Kidney (tissue), 13 donors: ENCODE measurements at regions not wholly inside any gene's neighbourhood (a gene's known extent, or its start where the extent isn't known, plus 50 kb on each side); places are given as distances from the start of the nearest gene placed in this dataset.

Source experiments
- DNase-seq, 5 donors: peaks; one replicate each; pipeline ENCODE4 v3.0.0-alpha.2; 2013 to 2020
- FAIRE-seq: peaks from 2 replicates; lab custom pipeline; 2012; peaks lifted over from hg19 to GRCh38; lab: Jason Lieb, UNC
- H3K27ac ChIP-seq, 2 donors: one replicate each; pipeline ENCODE4 v1.7.0; 2013; ENCODE audit warnings: low read depth in 2 of 2, low read length in 2 of 2, inconsistent platforms in 1 of 2
- H3K27me3 ChIP-seq: one replicate; pipeline ENCODE4 v1.7.1; 2013; ENCODE audit warnings: low read length, inconsistent platforms; ENCODE audit not compliant: control insufficient read depth, insufficient read depth
- H3K36me3 ChIP-seq, 3 donors: one replicate each; pipeline versions ENCODE4 v1.7.0 to v1.7.1; 2013; ENCODE audit warnings: low read length in 3 of 3, control low read depth in 1 of 3, inconsistent platforms in 1 of 3; ENCODE audit not compliant: insufficient read depth in 3 of 3, control insufficient read depth in 2 of 3
- H3K4me1 ChIP-seq, 3 donors: one replicate each; pipeline versions ENCODE4 v1.7.0 to v1.7.1; 2013; ENCODE audit warnings: low read length in 3 of 3, inconsistent platforms in 1 of 3, low read depth in 1 of 3; ENCODE audit not compliant: control insufficient read depth in 2 of 3, insufficient read depth in 2 of 3
- H3K4me3 ChIP-seq, 3 donors: one replicate each; pipeline versions ENCODE4 v1.7.0 to v1.8.1; 2013; ENCODE audit warnings: low read length in 3 of 3, control low read depth in 1 of 3, inconsistent platforms in 1 of 3
- H3K9ac ChIP-seq, 3 donors: one replicate each; pipeline versions ENCODE4 v1.7.0 to v1.7.1; 2013; ENCODE audit warnings: low read length in 3 of 3, control low read depth in 1 of 3, inconsistent platforms in 1 of 3
- H3K9me3 ChIP-seq, 3 donors: one replicate each; pipeline versions ENCODE4 v1.7.0 to v1.7.1; 2013; ENCODE audit warnings: low read length in 3 of 3, control low read depth in 1 of 3, inconsistent platforms in 1 of 3; ENCODE audit not compliant: control insufficient read depth in 2 of 3, insufficient read depth in 1 of 3
- CTCF ChIP-seq: IDR thresholded peaks from 3 replicates; pipeline ENCODE4 v1.5.1; 2012; ENCODE audit warnings: mild to moderate bottlenecking, moderate library complexity, borderline replicate concordance; ENCODE audit not compliant: insufficient read depth; ENCODE audit errors: extremely low read depth
- intact Hi-C: fragments of 100-400 bp; cut with DNase I; formaldehyde crosslinking; loops from one replicate; pipeline ENCODE4 v1.11.1; 2022
- donor health status: control.
- donor health status: control.
- donor health status: control.
- donor health status: control.
- donor health status: control.
- donor health status: DM: yes; HTN: yes; CAD: no.
- donor health status: Normal renal cell carcinoma (clear cell type).

- intact Hi-C loops = no loop called here
- FAIRE-seq (no peak), DNase-seq (no peak)
- Histone ChIP-seq H3K4me1 (no peaks in the 10 kb centered on the region), H3K4me3 (no peak overlapping the region), H3K27me3 (no peaks in the 10 kb centered on the region), H3K9me3 (no peaks in the 10 kb centered on the region), H3K27ac (no peak overlapping the region), H3K36me3 (no peaks in the 10 kb centered on the region), H3K9ac (no peak overlapping the region)
- TF ChIP-seq CTCF = no peak
Measured at GRCh38 chr7:50863053-50863452, 80.4 kb upstream of the GRB10 start.

GRCh38 chr7:50862302-50862701, 79.6 kb upstream of the GRB10 start:
- TF ChIP-seq CTCF = no peak
- Histone ChIP-seq H3K36me3 (no peaks in the 10 kb centered on the region), H3K9me3 (no peaks in the 10 kb centered on the region), H3K4me3 (no peak overlapping the region), H3K27me3 (no peaks in the 10 kb centered on the region), H3K27ac (no peak overlapping the region), H3K4me1 (no peaks in the 10 kb centered on the region), H3K9ac (no peak overlapping the region)
- DNase-seq = no peak
- no peak for FAIRE-seq
- intact Hi-C loops = no loop called here

- Histone ChIP-seq H3K36me3 (no peaks in the 10 kb centered on the region), H3K9me3 (no peaks in the 10 kb centered on the region), H3K4me3 (no peak overlapping the region), H3K27ac (no peak overlapping the region), H3K27me3 (no peaks in the 10 kb centered on the region), H3K9ac (no peak overlapping the region), H3K4me1 (no peaks in the 10 kb centered on the region)
- intact Hi-C loops = no loop called here
- no peak for TF ChIP-seq CTCF
- FAIRE-seq (no peak), DNase-seq (no peak)
Measured at GRCh38 chr7:50860598-50860997, 77.9 kb upstream of the GRB10 start.

- no peaks in the 10 kb centered on the region for H3K27me3 ChIP-seq
- DNase-seq (no peak), FAIRE-seq (no peak)
- no peaks in the 10 kb centered on the region for H3K9me3 ChIP-seq
- intact Hi-C loops = no loop called here
- H3K36me3 ChIP-seq = no peaks in the 10 kb centered on the region
- no peak overlapping the region for H3K27ac ChIP-seq
- H3K4me3 ChIP-seq = no peak overlapping the region
- no peak overlapping the region for H3K9ac ChIP-seq
- no peaks in the 10 kb centered on the region for H3K4me1 ChIP-seq
- TF ChIP-seq CTCF = no peak
Measured at GRCh38 chr7:50860174-50860573, 77.5 kb upstream of the GRB10 start.
